ENCODE measurements at regions not wholly inside any gene's neighbourhood (a gene's known extent, or its start where the extent isn't known, plus 50 kb on each side); places are given as distances from the start of the nearest gene placed in this dataset.
"Not testable (repeated sequence)": the region's sequence is repeated elsewhere in the genome, so short reads cannot be mapped to it uniquely, and the experiment has no call there.

DNA sequence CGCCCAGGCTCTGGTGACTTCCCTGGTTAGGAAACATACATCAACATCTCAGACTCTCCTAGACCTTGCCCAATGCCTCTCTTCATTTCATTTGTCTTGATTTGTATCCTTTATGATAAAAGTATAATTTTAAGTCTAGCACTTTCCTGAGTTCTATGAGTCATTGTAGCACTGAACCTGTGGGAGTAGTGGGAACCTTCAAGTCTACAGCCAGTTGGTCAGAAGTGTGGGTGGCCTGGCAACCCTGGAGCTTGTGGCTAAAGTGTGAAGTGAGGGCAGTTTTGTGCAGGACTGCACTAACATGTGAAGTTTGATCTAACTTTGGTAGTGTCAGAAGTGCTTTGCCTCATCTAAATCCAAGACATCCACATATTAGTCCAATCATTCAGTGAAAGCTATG, 259.3 kb upstream of the IGFBP7 start:
- WGBS, 2 experiments: 89% methylated on average over 1 of the region's 1 CpG; no CpG with 5 or more reads in 1 of the 2 experiments
- H3K27me3 ChIP-seq (ENCODE audit: control insufficient read depth, insufficient read depth, low read length, poor library complexity, severe bottlenecking): no peaks in the 10 kb centered on the region
- no peak overlapping the region for H3K4me3 ChIP-seq (ENCODE audit: insufficient read depth, low read depth, low read length)
- no peaks in the 10 kb centered on the region for H3K36me3 ChIP-seq (ENCODE audit: control insufficient read depth, insufficient read depth, low read length)
- no peak overlapping the region for H3K27ac ChIP-seq (ENCODE audit: insufficient read depth, low read depth, low read length, poor library complexity, severe bottlenecking)
- no peaks in the 10 kb centered on the region for H3K4me1 ChIP-seq (ENCODE audit: control insufficient read depth, insufficient read depth, low read length)
- no peaks in the 10 kb centered on the region for H3K9me3 ChIP-seq (ENCODE audit: control insufficient read depth, low read length)

DNA sequence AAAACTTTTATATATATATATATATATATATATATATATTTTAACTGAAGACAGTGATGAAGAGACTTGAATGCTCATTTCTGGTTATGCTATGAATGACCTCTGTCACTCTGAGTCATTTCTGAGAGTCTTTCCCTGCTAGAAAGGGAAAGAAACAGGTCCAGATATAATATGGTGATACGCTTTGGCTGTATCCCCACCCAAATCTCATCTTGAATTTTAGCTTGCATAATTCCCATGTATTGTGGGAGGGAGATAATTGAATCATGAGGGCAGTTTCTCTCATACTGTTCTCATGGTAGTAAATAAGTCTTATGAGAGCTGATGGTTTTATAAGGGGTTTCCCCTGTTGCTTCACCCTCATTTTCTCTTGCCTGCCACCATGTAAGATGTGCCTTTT, 254.1 kb upstream of the IGFBP7 start:
- Histone ChIP-seq H3K4me3 (ENCODE audit: insufficient read depth, low read depth, low read length) (no peak overlapping the region), H3K27me3 (ENCODE audit: control insufficient read depth, insufficient read depth, low read length, poor library complexity, severe bottlenecking) (no peaks in the 10 kb centered on the region), H3K9me3 (ENCODE audit: control insufficient read depth, low read length) (no peaks in the 10 kb centered on the region), H3K27ac (ENCODE audit: insufficient read depth, low read depth, low read length, poor library complexity, severe bottlenecking) (no peak overlapping the region), H3K4me1 (ENCODE audit: control insufficient read depth, insufficient read depth, low read length) (no peaks in the 10 kb centered on the region), H3K36me3 (ENCODE audit: control insufficient read depth, insufficient read depth, low read length) (no peaks in the 10 kb centered on the region)
- 91 to 100% methylated on average over 1 of the region's 1 CpG for WGBS, 2 experiments

DNA sequence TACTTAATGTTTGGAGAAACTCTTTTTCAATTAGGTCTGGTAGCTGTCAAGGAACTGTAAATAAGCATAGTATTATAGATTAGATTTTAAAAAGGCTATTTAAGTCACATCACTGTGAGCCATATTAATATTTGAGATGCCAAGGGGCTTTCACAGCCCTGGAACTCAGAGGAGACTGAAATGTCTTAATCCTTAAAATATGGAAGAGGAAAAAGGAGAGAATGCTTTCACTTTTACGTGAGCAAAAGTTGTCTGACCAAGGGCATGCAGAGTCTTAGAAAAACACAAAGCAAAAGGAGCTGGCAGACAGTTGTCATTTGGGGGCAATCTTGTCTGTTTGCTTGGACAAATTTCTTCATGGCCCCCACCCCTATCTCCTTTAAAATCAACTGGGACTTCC, 253.2 kb upstream of the IGFBP7 start:
- no peak overlapping the region for H3K27ac ChIP-seq (ENCODE audit: insufficient read depth, low read depth, low read length, poor library complexity, severe bottlenecking)
- H3K9me3 ChIP-seq (ENCODE audit: control insufficient read depth, low read length): no peaks in the 10 kb centered on the region
- WGBS, 2 experiments: 93% methylated on average over 1 of the region's 1 CpG
- H3K4me1 ChIP-seq (ENCODE audit: control insufficient read depth, insufficient read depth, low read length): no peaks in the 10 kb centered on the region
- H3K27me3 ChIP-seq (ENCODE audit: control insufficient read depth, insufficient read depth, low read length, poor library complexity, severe bottlenecking): no peaks in the 10 kb centered on the region
- no peaks in the 10 kb centered on the region for H3K36me3 ChIP-seq (ENCODE audit: control insufficient read depth, insufficient read depth, low read length)
- H3K4me3 ChIP-seq (ENCODE audit: insufficient read depth, low read depth, low read length): no peak overlapping the region

DNA sequence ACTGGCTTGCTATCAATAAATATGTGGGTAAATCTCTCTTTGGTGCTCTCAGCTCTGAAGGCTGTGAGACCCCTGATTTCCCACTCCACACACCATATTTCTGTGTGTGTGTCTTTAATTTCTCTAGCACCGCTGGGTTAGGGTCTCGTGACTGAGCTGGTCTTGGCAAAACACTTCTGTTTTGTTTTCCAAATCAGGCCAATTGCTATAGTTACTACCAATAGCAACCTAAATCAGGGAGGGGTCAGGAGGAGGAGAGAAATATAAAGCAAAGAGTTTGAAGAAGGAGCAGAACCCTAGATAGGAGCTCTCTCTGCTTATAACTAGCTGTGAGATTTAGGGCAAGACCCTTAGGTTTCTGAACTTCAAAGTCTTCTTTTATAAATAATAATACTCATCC, 250.5 kb upstream of the IGFBP7 start:
- no peaks in the 10 kb centered on the region for H3K36me3 ChIP-seq (ENCODE audit: control insufficient read depth, insufficient read depth, low read length)
- H3K9me3 ChIP-seq (ENCODE audit: control insufficient read depth, low read length): no peaks in the 10 kb centered on the region
- H3K4me3 ChIP-seq (ENCODE audit: insufficient read depth, low read depth, low read length): no peak overlapping the region
- H3K27me3 ChIP-seq (ENCODE audit: control insufficient read depth, insufficient read depth, low read length, poor library complexity, severe bottlenecking): no peaks in the 10 kb centered on the region
- H3K27ac ChIP-seq (ENCODE audit: insufficient read depth, low read depth, low read length, poor library complexity, severe bottlenecking): no peak overlapping the region
- H3K4me1 ChIP-seq (ENCODE audit: control insufficient read depth, insufficient read depth, low read length): no peaks in the 10 kb centered on the region
- WGBS, 2 experiments: 80 to 91% methylated on average over 2 of the region's 2 CpGs

DNA sequence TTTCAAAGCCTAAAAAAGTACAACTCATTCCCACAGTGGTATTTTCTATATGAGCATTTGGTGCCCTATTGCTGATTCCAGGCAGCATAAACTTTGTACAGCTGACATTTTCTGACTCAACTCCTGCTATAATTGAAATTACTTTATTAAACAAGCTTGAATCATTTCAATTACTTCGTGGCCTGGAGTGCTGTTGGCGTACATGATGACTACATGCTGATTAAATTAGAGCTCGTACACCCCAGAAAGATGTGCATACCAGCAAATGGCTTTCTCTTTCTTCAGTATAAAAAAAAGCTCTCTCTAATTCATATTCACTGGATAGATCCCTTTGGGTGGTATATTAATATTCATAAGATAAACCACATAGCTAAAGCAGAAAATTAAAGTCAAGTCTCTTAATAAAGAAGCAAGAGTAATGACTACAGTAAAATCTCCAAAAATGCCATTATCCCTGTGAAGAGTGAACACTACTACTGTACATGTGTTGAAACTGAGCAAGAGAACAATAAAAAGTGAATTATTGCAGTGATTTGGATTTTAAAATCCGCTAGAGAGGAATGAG, 245.0 kb upstream of the IGFBP7 start:
- Histone ChIP-seq H3K27me3 (ENCODE audit: control insufficient read depth, insufficient read depth, low read length, poor library complexity, severe bottlenecking) (no peaks in the 10 kb centered on the region), H3K4me3 (ENCODE audit: insufficient read depth, low read depth, low read length) (no peak overlapping the region)
- 92 to 95% methylated on average over 4 of the region's 4 CpGs for WGBS, 2 experiments

DNA sequence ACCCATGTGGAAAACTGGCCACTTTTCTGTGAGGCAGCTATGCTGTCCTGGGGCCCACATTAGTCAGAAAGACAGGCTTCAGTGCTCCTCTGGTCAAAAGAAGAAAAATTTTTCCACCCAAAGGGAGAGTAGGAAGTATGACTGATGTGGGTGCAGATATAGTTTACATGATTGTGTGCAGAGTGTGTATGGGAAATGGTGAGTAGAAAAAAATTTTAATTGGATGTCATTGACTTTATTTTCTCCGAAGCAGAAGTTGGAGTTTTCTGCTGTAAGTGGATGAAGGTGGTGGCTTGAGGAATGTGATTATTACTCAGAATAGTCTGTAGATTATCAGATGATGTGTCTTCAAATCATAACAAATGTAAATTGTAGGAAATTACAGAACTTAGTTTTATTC, 241.5 kb upstream of the IGFBP7 start:
- no peaks in the 10 kb centered on the region for H3K36me3 ChIP-seq (ENCODE audit: control insufficient read depth, insufficient read depth, low read length)
- H3K27ac ChIP-seq (ENCODE audit: insufficient read depth, low read depth, low read length, poor library complexity, severe bottlenecking): no peak overlapping the region
- 100% methylated on average over 1 of the region's 1 CpG for WGBS, 2 experiments
- no peaks in the 10 kb centered on the region for H3K27me3 ChIP-seq (ENCODE audit: control insufficient read depth, insufficient read depth, low read length, poor library complexity, severe bottlenecking)
- H3K4me3 ChIP-seq (ENCODE audit: insufficient read depth, low read depth, low read length): no peak overlapping the region
- H3K4me1 ChIP-seq (ENCODE audit: control insufficient read depth, insufficient read depth, low read length): no peaks in the 10 kb centered on the region
- H3K9me3 ChIP-seq (ENCODE audit: control insufficient read depth, low read length): no peaks in the 10 kb centered on the region

More for the DNA sequence above, 245.0 kb upstream of the IGFBP7 start:
- Histone ChIP-seq H3K27ac (ENCODE audit: insufficient read depth, low read depth, low read length, poor library complexity, severe bottlenecking) (no peak overlapping the region), H3K9me3 (ENCODE audit: control insufficient read depth, low read length) (no peaks in the 10 kb centered on the region), H3K4me1 (ENCODE audit: control insufficient read depth, insufficient read depth, low read length) (no peaks in the 10 kb centered on the region), H3K36me3 (ENCODE audit: control insufficient read depth, insufficient read depth, low read length) (no peaks in the 10 kb centered on the region)

DNA sequence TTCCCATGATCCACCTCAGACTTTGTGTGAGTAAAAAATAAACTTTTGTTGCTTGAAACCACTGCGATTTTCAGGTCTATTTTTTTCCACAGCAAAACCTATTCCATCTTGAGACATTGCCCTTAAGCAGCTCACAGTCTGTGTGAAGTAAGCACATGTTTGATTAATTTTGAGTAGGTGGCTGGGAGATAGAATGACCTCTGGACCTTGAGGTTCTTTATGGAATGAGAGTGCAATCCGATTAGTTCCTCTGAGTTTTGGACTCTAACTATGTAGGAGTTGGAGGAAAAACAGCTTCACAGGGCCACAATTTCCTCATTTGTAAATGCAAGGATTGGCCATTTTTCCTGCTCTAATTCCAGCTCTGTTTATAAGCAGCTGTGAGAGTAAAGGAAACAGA, 234.1 kb upstream of the IGFBP7 start:
- H3K36me3 ChIP-seq (ENCODE audit: control insufficient read depth, insufficient read depth, low read length): no peaks in the 10 kb centered on the region
- WGBS, 2 experiments: 93 to 98% methylated on average over 2 of the region's 2 CpGs
- no peak overlapping the region for H3K4me3 ChIP-seq (ENCODE audit: insufficient read depth, low read depth, low read length)
- no peaks in the 10 kb centered on the region for H3K27me3 ChIP-seq (ENCODE audit: control insufficient read depth, insufficient read depth, low read length, poor library complexity, severe bottlenecking)
- H3K27ac ChIP-seq (ENCODE audit: insufficient read depth, low read depth, low read length, poor library complexity, severe bottlenecking): no peak overlapping the region
- no peaks in the 10 kb centered on the region for H3K4me1 ChIP-seq (ENCODE audit: control insufficient read depth, insufficient read depth, low read length)
- H3K9me3 ChIP-seq (ENCODE audit: control insufficient read depth, low read length): no peaks in the 10 kb centered on the region

DNA sequence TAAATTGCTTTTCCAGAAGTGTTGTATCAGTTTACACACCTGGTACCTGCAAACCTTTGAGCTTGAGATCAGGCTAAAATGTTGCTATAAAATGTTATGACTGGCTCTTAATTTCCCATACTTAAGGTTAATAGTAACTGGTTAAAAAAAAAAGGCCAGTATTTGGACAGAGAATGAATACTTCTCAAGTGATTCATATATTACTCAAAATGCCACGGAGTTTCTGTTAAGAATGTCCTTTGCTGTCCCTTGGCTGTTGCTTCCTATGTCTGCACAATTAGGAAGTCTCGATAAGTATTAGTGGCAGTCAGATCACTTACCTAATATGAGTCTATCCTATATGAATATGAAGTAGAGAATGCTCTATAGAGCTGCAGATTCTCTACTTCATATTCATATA, 232.2 kb upstream of the IGFBP7 start:
- Histone ChIP-seq H3K36me3 (ENCODE audit: control insufficient read depth, insufficient read depth, low read length) (no peaks in the 10 kb centered on the region), H3K4me3 (ENCODE audit: insufficient read depth, low read depth, low read length) (no peak overlapping the region), H3K27ac (ENCODE audit: insufficient read depth, low read depth, low read length, poor library complexity, severe bottlenecking) (no peak overlapping the region), H3K4me1 (ENCODE audit: control insufficient read depth, insufficient read depth, low read length) (no peaks in the 10 kb centered on the region), H3K27me3 (ENCODE audit: control insufficient read depth, insufficient read depth, low read length, poor library complexity, severe bottlenecking) (no peaks in the 10 kb centered on the region), H3K9me3 (ENCODE audit: control insufficient read depth, low read length) (no peaks in the 10 kb centered on the region)
- 100% methylated on average over 1 to 2 of the region's 2 CpGs for WGBS, 2 experiments

DNA sequence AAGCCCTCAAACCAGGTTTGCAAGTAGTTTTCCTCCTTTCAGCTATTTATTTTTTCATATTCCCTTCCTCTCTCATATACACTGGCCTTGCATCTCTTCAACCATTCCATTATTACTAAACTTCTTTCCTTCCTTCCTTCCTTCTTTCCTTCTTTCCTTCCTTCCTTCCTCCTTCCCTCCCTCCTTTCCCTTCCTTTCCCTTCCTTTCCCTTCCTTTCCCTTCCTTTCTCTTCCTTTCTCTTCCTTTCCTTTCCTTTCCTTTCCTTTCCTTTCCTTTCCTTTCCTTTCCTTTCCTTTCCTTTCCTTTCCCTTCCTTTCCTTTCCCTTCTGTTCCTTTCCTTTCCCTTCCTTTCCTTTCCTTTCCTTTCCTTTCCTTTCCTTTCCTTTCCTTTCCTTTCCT, 228.7 kb upstream of the IGFBP7 start:
- not testable (repeated sequence) for H3K36me3 ChIP-seq (ENCODE audit: control insufficient read depth, insufficient read depth, low read length); H3K9me3 ChIP-seq (ENCODE audit: control insufficient read depth, low read length); H3K27ac ChIP-seq (ENCODE audit: insufficient read depth, low read depth, low read length, poor library complexity, severe bottlenecking); H3K4me1 ChIP-seq (ENCODE audit: control insufficient read depth, insufficient read depth, low read length); H3K4me3 ChIP-seq (ENCODE audit: insufficient read depth, low read depth, low read length); H3K27me3 ChIP-seq (ENCODE audit: control insufficient read depth, insufficient read depth, low read length, poor library complexity, severe bottlenecking)

DNA sequence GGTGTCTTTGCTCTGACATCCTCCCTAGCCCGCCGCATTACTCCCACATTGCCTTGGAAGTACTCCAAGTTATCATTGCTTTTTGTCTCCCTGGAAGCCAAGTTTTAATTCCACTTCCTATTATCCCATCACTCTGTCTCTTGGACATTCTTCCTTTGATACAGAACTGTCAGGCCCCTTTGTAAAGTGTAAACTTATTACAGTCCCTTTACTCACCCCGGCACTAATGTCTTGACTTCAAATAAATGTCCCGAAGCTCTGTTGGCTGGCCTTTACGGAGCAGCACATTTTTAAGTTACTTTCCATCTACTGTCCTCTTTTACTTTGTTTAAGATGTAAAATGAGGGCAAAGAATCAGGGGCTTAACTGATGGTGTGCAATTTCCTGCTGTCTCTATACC, 223.5 kb upstream of the IGFBP7 start:
- WGBS, 2 experiments: 80% methylated on average over 5 of the region's 5 CpGs
- Histone ChIP-seq H3K9me3 (ENCODE audit: control insufficient read depth, low read length) (no peaks in the 10 kb centered on the region), H3K27me3 (ENCODE audit: control insufficient read depth, insufficient read depth, low read length, poor library complexity, severe bottlenecking) (no peaks in the 10 kb centered on the region), H3K4me3 (ENCODE audit: insufficient read depth, low read depth, low read length) (no peak overlapping the region), H3K36me3 (ENCODE audit: control insufficient read depth, insufficient read depth, low read length) (no peaks in the 10 kb centered on the region), H3K27ac (ENCODE audit: insufficient read depth, low read depth, low read length, poor library complexity, severe bottlenecking) (no peak overlapping the region), H3K4me1 (ENCODE audit: control insufficient read depth, insufficient read depth, low read length) (no peaks in the 10 kb centered on the region)

DNA sequence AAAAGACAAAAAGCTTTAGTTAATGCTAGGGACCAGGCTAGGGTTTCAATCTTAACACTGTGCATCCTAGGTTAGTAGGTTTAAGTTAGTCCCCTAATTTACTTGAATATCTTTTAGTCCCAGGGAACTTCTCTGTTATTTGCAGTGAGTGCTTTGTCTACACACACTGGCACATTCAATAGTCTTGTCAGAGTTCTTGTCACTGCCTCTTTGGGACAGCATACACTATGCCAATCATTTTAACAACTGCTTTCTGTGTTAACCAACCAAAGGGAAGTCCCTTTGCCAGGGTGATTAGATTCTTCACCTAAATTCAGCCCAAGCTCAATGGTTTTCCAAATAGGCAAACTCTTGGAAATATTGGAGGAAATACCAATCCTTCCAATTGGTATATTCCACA, 221.8 kb upstream of the IGFBP7 start:
- Histone ChIP-seq H3K27me3 (ENCODE audit: control insufficient read depth, insufficient read depth, low read length, poor library complexity, severe bottlenecking) (no peaks in the 10 kb centered on the region), H3K27ac (ENCODE audit: insufficient read depth, low read depth, low read length, poor library complexity, severe bottlenecking) (no peak overlapping the region), H3K4me1 (ENCODE audit: control insufficient read depth, insufficient read depth, low read length) (no peaks in the 10 kb centered on the region), H3K4me3 (ENCODE audit: insufficient read depth, low read depth, low read length) (no peak overlapping the region), H3K36me3 (ENCODE audit: control insufficient read depth, insufficient read depth, low read length) (no peaks in the 10 kb centered on the region), H3K9me3 (ENCODE audit: control insufficient read depth, low read length) (no peaks in the 10 kb centered on the region)

Measured in ectodermal cell (in vitro differentiated cells).